Stomach (tissue), 8 donors: ENCODE measurements at regions not wholly inside any gene's neighbourhood (a gene's known extent, or its start where the extent isn't known, plus 50 kb on each side); places are given as distances from the start of the nearest gene placed in this dataset.

Experiments used
- DNase-seq, 2 donors: peaks; one replicate each; pipeline versions ENCODE4 v3.0.0 to v3.0.0-alpha.2; 2013 to 2019
- H3K27ac ChIP-seq, 5 donors: fragments of 200-600 bp in 4 of 5; sonication (generic) in 4 of 5; one replicate each; pipeline ENCODE4 v1.5.1; 2013 to 2019; ENCODE audit warnings: mild to moderate bottlenecking in 1 of 5, moderate library complexity in 1 of 5
- H3K27me3 ChIP-seq, 3 donors: fragments of 200-600 bp; sonication (generic); one replicate each; pipeline ENCODE4 v1.5.1; 2017 to 2019; ENCODE audit warnings: mixed run types in 1 of 3
- H3K36me3 ChIP-seq, 4 donors: fragments of 200-600 bp; sonication (generic); 1 replicate in 3 of 4; 2 replicates in 1 of 4; pipeline ENCODE4 v1.5.1; 2016 to 2019
- H3K4me1 ChIP-seq, 4 donors: fragments of 200-600 bp; sonication (generic); one replicate each; pipeline ENCODE4 v1.5.1; 2016 to 2019
- H3K4me3 ChIP-seq, 4 donors: fragments of 200-600 bp; sonication (generic) in 3 of 4; one replicate each; pipeline ENCODE4 v1.5.1; 2016 to 2019; ENCODE audit warnings: mild to moderate bottlenecking in 1 of 4
- H3K9me3 ChIP-seq, 4 donors: fragments of 200-600 bp; sonication (generic); one replicate each; pipeline ENCODE4 v1.5.1; 2016 to 2019
- EP300 ChIP-seq: sonication (generic); formaldehyde crosslinking; IDR thresholded peaks from one replicate; pipeline ENCODE4 v1.6.1; 2017; ENCODE audit warnings: antibody characterized with exemption
- POLR2A ChIP-seq, 4 donors: fragments of 450-650 bp; IDR thresholded peaks; one replicate each; pipeline ENCODE4 v1.6.1; 2016; ENCODE audit warnings: antibody characterized with exemption in 4 of 4, control low read depth in 2 of 4, mild to moderate bottlenecking in 1 of 4, moderate library complexity in 1 of 4
- POLR2AphosphoS5 ChIP-seq, 3 donors: sonication (generic); formaldehyde crosslinking; IDR thresholded peaks; one replicate each; pipeline ENCODE4 v1.6.1; 2016; ENCODE audit warnings: antibody characterized with exemption in 3 of 3
- WGBS, 5 donors: extraction: QIAGEN DNeasy Blood & Tissue Kit in 3 of 5; methylation state at CpG; one replicate each; pipeline versions ENCODE4 v1.1.5 to v1.1.7; 2013 to 2018; 5-methylcytosine and 5-hydroxymethylcytosine counted together
- intact Hi-C: fragments of 100-400 bp; cut with DNase I; formaldehyde crosslinking; loops from one replicate; pipeline ENCODE4 v1.15.1; 2023; ENCODE audit warnings: low total_unique reads
- TF ChIP-seq, protein P1 (sequence below), 7 experiments: fragments of 450-650 bp in 4 of 7; fragments of 200-600 bp in 3 of 7; sonication (generic) in 3 of 7; IDR thresholded peaks; one replicate each; pipeline ENCODE4 v1.5.1; 2016 to 2019; ENCODE audit warnings: antibody characterized with exemption in 7 of 7, control low read depth in 2 of 7, mild to moderate bottlenecking in 1 of 7
- donor health status: healthy with polysubstance abuse.
- donor health status: Bipolar disorder and iron deficiency.
- donor health status: healthy.

- Histone ChIP-seq H3K27me3 (no peaks in the 10 kb centered on the region), H3K36me3 (peaks cover 0 to 41% (median 29%) of the 10 kb centered on the region in 4 donors), H3K27ac (no peak overlapping the region), H3K4me1 (no peaks in the 10 kb centered on the region), H3K4me3 (no peak overlapping the region), H3K9me3 (peaks cover 6 to 25% (median 20%) of the 10 kb centered on the region in 4 donors)
- intact Hi-C loops: no loop called here
- no peak for TF ChIP-seq EP300
- no peak for TF ChIP-seq POLR2AphosphoS5 (IDR thresholded peaks at IDR 0.05)
- no peak for TF ChIP-seq POLR2A (IDR thresholded peaks at IDR 0.05)
- TF ChIP-seq, protein P1, sequence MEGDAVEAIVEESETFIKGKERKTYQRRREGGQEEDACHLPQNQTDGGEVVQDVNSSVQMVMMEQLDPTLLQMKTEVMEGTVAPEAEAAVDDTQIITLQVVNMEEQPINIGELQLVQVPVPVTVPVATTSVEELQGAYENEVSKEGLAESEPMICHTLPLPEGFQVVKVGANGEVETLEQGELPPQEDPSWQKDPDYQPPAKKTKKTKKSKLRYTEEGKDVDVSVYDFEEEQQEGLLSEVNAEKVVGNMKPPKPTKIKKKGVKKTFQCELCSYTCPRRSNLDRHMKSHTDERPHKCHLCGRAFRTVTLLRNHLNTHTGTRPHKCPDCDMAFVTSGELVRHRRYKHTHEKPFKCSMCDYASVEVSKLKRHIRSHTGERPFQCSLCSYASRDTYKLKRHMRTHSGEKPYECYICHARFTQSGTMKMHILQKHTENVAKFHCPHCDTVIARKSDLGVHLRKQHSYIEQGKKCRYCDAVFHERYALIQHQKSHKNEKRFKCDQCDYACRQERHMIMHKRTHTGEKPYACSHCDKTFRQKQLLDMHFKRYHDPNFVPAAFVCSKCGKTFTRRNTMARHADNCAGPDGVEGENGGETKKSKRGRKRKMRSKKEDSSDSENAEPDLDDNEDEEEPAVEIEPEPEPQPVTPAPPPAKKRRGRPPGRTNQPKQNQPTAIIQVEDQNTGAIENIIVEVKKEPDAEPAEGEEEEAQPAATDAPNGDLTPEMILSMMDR (IDR thresholded peaks at IDR 0.05): no peak
- no peak for DNase-seq
- 83 to 94% (median 89%) methylated on average over 12 to 13 of the region's 13 CpGs; no CpG with 5 or more reads in 1 of the 5 donors for WGBS, 5 donors
Observed at GRCh38 chr11:70490208-70490607, 91.9 kb downstream of the CTTN start.

- no peak for DNase-seq
- H3K36me3 ChIP-seq: peaks cover 0 to 41% (median 25%) of the 10 kb centered on the region in 4 donors
- intact Hi-C loops: no loop called here
- no peak overlapping the region for H3K4me3 ChIP-seq
- no peak overlapping the region for H3K27ac ChIP-seq
- 81 to 98% (median 86%) methylated on average over 7 to 8 of the region's 8 CpGs for WGBS, 5 donors
- TF ChIP-seq POLR2AphosphoS5 (IDR thresholded peaks at IDR 0.05) (no peak), EP300 (no peak), POLR2A (IDR thresholded peaks at IDR 0.05) (no peak)
- TF ChIP-seq, protein P1 (IDR thresholded peaks at IDR 0.05): no peak
- H3K4me1 ChIP-seq: no peaks in the 10 kb centered on the region
- peaks cover 6 to 25% (median 20%) of the 10 kb centered on the region in 4 donors for H3K9me3 ChIP-seq
- H3K27me3 ChIP-seq: no peaks in the 10 kb centered on the region
Observed at GRCh38 chr11:70490723-70491558, 92.6 kb downstream of the CTTN start.

- no peaks in the 10 kb centered on the region for H3K4me1 ChIP-seq
- no peak overlapping the region for H3K4me3 ChIP-seq
- H3K36me3 ChIP-seq: peaks cover 0 to 33% (median 18%) of the 10 kb centered on the region in 4 donors
- H3K27me3 ChIP-seq: no peaks in the 10 kb centered on the region
- no peak for DNase-seq
- H3K27ac ChIP-seq: no peak overlapping the region
- intact Hi-C loops: no loop called here
- TF ChIP-seq EP300 (no peak), POLR2A (IDR thresholded peaks at IDR 0.05) (no peak)
- TF ChIP-seq, protein P1 (IDR thresholded peaks at IDR 0.05): no peak
- WGBS, 5 donors: 90 to 98% (median 95%) methylated on average over 25 to 30 of the region's 30 CpGs
- peaks cover 6 to 25% (median 20%) of the 10 kb centered on the region in 4 donors for H3K9me3 ChIP-seq
Observed at GRCh38 chr11:70491696-70492472, 93.6 kb downstream of the CTTN start.

DNA sequence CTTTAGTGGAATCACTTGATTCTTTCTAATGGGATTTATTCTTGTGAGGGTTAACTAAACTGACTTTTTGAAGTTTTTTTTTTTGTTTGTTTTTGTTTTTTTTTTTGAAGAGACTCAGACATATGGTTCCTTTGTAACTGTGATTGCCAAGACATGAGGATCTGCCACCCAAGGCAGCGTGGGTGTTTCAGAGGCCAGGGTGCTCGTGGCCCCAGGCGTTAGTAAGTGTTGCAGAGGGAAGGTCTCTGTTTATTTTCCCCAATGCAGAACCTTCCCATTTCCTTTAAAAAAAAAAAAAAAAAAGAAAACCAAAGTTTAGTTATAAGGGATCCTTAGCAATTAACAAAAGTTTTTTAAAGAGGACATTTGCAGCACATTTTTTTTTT is 94.8 kb downstream of the CTTN start:
- 71 to 88% (median 86%) methylated on average over 3 of the region's 3 CpGs for WGBS, 5 donors
- no peak for DNase-seq
- no peaks in the 10 kb centered on the region for H3K27me3 ChIP-seq
- H3K27ac ChIP-seq: no peak overlapping the region
- peaks cover 0 to 26% (median 12%) of the 10 kb centered on the region in 4 donors for H3K36me3 ChIP-seq
- peaks cover 6 to 25% (median 20%) of the 10 kb centered on the region in 4 donors for H3K9me3 ChIP-seq
- intact Hi-C loops: no loop called here
- TF ChIP-seq EP300 (no peak), POLR2A (IDR thresholded peaks at IDR 0.05) (no peak), POLR2AphosphoS5 (IDR thresholded peaks at IDR 0.05) (no peak)
- TF ChIP-seq, protein P1 (IDR thresholded peaks at IDR 0.05): no peak
- peaks cover 0 to 6% (median 0%) of the 10 kb centered on the region in 4 donors for H3K4me1 ChIP-seq
- H3K4me3 ChIP-seq: no peak overlapping the region
